Cerebellar cortex (tissue), 1 donor: ENCODE measurements at regions not wholly inside any gene's neighbourhood (a gene's known extent, or its start where the extent isn't known, plus 50 kb on each side); places are given as distances from the start of the nearest gene placed in this dataset.

Experiments
- DNase-seq: peaks from one replicate; pipeline ENCODE4 v3.0.0-alpha.2; 2015; ENCODE audit warnings: low spot score

GRCh38 chr10:114771157-114771556, 50.4 kb upstream of the FHIP2A start:
- no peak for DNase-seq

GRCh38 chr10:114771749-114772148, 49.8 kb upstream of the FHIP2A start:
- DNase-seq, result no peak
